Neutrophil (primary cell): ENCODE measurements at regions not wholly inside any gene's neighbourhood (a gene's known extent, or its start where the extent isn't known, plus 50 kb on each side); places are given as distances from the start of the nearest gene placed in this dataset.

Source experiments
- H3K27ac ChIP-seq: fragments of 200-600 bp; sonication (generic); 2 replicates; pipeline ENCODE4 v1.5.1; 2016; ENCODE audit warnings: mild to moderate bottlenecking, moderate library complexity
- H3K27me3 ChIP-seq: fragments of 200-600 bp; sonication (generic); 2 replicates; pipeline ENCODE4 v1.6.0; 2016; ENCODE audit warnings: mild to moderate bottlenecking
- H3K36me3 ChIP-seq: fragments of 200-600 bp; sonication (generic); 2 replicates; pipeline ENCODE4 v1.5.1; 2017
- H3K4me1 ChIP-seq, 2 experiments: fragments of 200-600 bp in 1 of 2; sonication (generic) in 1 of 2; 1 replicate in 1 of 2; 2 replicates in 1 of 2; pipeline versions ENCODE4 v1.5.1 to v1.6.1; 2013 to 2016; ENCODE audit warnings: low read depth in 1 of 2, low read length in 1 of 2, mild to moderate bottlenecking in 1 of 2, moderate library complexity in 1 of 2; ENCODE audit not compliant: control insufficient read depth in 1 of 2, insufficient read depth in 1 of 2
- H3K4me3 ChIP-seq, 2 experiments: fragments of 200-600 bp in 1 of 2; sonication (generic) in 1 of 2; 1 replicate in 1 of 2; 2 replicates in 1 of 2; pipeline ENCODE4 v1.5.1; 2013 to 2016; ENCODE audit warnings: low read depth in 1 of 2, low read length in 1 of 2, mild to moderate bottlenecking in 1 of 2, moderate library complexity in 1 of 2
- H3K9me3 ChIP-seq: fragments of 200-600 bp; sonication (generic); 2 replicates; pipeline ENCODE4 v1.5.1; 2016
- CTCF ChIP-seq: fragments of 200-600 bp; sonication (generic); IDR thresholded peaks from 2 replicates; pipeline ENCODE4 v1.5.1; 2016; ENCODE audit warnings: antibody characterized with exemption

- Histone ChIP-seq H3K27me3 (no peaks in the 10 kb centered on the region), H3K27ac (no peak overlapping the region), H3K4me1 (peaks cover 7 to 11% of the 10 kb centered on the region in 2 experiments), H3K9me3 (no peaks in the 10 kb centered on the region), H3K4me3 (no peak overlapping the region), H3K36me3 (no peaks in the 10 kb centered on the region)
- no peak for TF ChIP-seq CTCF
Observed at GRCh38 chr1:91600431-91601337, 100.0 kb downstream of the CDC7 start.

GRCh38 chr1:91601554-91602376, 101.1 kb downstream of the CDC7 start:
- Histone ChIP-seq H3K27ac (no peak overlapping the region), H3K36me3 (no peaks in the 10 kb centered on the region), H3K4me1 (peaks cover 0 to under 1% of the 10 kb centered on the region in 2 experiments), H3K4me3 (no peak overlapping the region), H3K9me3 (no peaks in the 10 kb centered on the region), H3K27me3 (no peaks in the 10 kb centered on the region)
- no peak for TF ChIP-seq CTCF

- Histone ChIP-seq H3K27ac (no peak overlapping the region), H3K27me3 (no peaks in the 10 kb centered on the region), H3K9me3 (no peaks in the 10 kb centered on the region), H3K36me3 (no peaks in the 10 kb centered on the region), H3K4me3 (no peak overlapping the region), H3K4me1 (no peaks in the 10 kb centered on the region)
- TF ChIP-seq CTCF: no peak
Observed at GRCh38 chr1:91603409-91603808, 102.8 kb downstream of the CDC7 start.

GRCh38 chr1:91604632-91605031, 104.0 kb downstream of the CDC7 start:
- Histone ChIP-seq H3K27ac (no peak overlapping the region), H3K36me3 (no peaks in the 10 kb centered on the region), H3K27me3 (no peaks in the 10 kb centered on the region), H3K4me3 (no peak overlapping the region), H3K9me3 (no peaks in the 10 kb centered on the region), H3K4me1 (no peaks in the 10 kb centered on the region)
- no peak for TF ChIP-seq CTCF

- Histone ChIP-seq H3K9me3 (no peaks in the 10 kb centered on the region), H3K27me3 (no peaks in the 10 kb centered on the region), H3K27ac (no peak overlapping the region), H3K4me3 (no peak overlapping the region), H3K36me3 (no peaks in the 10 kb centered on the region), H3K4me1 (no peaks in the 10 kb centered on the region)
- TF ChIP-seq CTCF: no peak
Observed at GRCh38 chr1:91605566-91605965, 104.9 kb downstream of the CDC7 start.
